Activated CD4-positive, alpha-beta T cell treated with anti-CD3 and anti-CD28 coated beads for 36 hours (primary cell): ENCODE measurements at regions not wholly inside any gene's neighbourhood (a gene's known extent, or its start where the extent isn't known, plus 50 kb on each side); places are given as distances from the start of the nearest gene placed in this dataset.

Source experiments
- ATAC-seq: fragments of 200-7000 bp; cut with Tn5 transposase; one replicate; pipeline ENCODE4 v1.10.0; 2021; ENCODE audit warnings: mild to moderate bottlenecking, moderate library complexity
- CTCF ChIA-PET: fragments of 350-600 bp; sonication (Branson Sonifier 250); formaldehyde crosslinking; loops from one replicate; lab custom pipeline; 2021; ENCODE audit warnings: antibody characterized with exemption; lab: Charles Lee
- POLR2A ChIA-PET: fragments of 350-600 bp; sonication (Branson Sonifier 250); formaldehyde crosslinking; loops from one replicate; lab custom pipeline; 2021; ENCODE audit warnings: antibody characterized with exemption, inconsistent platforms; lab: Charles Lee
- DNase-seq: peaks from one replicate; pipeline ENCODE4 v3.0.0-alpha.2; 2020
- H3K27ac Mint-ChIP-seq: one replicate; pipeline ENCODE4 v1.8.0; 2021; ENCODE audit warnings: mixed read lengths
- H3K27me3 Mint-ChIP-seq: one replicate; pipeline ENCODE4 v1.8.0; 2021; ENCODE audit warnings: mixed read lengths
- H3K36me3 Mint-ChIP-seq: one replicate; pipeline ENCODE4 v1.8.0; 2021; ENCODE audit warnings: low read depth, mixed read lengths
- H3K4me1 Mint-ChIP-seq: one replicate; pipeline ENCODE4 v1.8.0; 2021; ENCODE audit warnings: mixed read lengths
- H3K4me3 Mint-ChIP-seq: one replicate; pipeline ENCODE4 v1.8.0; 2021; ENCODE audit warnings: mild to moderate bottlenecking, moderate library complexity, mixed read lengths
- H3K9me3 Mint-ChIP-seq: one replicate; pipeline ENCODE4 v1.8.0; 2021; ENCODE audit warnings: low read depth, mixed read lengths
- intact Hi-C, 2 experiments: fragments of 100-400 bp; cut with DNase I in 1 of 2; cut with micrococcal nuclease in 1 of 2; formaldehyde crosslinking; loops; one replicate each; pipeline versions ENCODE4 v1.14.2 to v1.15.1; 2022 to 2024; cut with DNase I, micrococcal nuclease

GRCh38 chr2:121038031-121038430, 247.0 kb downstream of the TFCP2L1 start:
- CTCF ChIA-PET, result interaction anchor here (0.7 kb wide), 1 partner anchor 57 kb away, joined by 5 read pairs; no protein-coding TSS in a partner anchor
- POLR2A ChIA-PET, result no interaction called here
- no peaks in the 10 kb centered on the region for H3K9me3 Mint-ChIP-seq

DNA sequence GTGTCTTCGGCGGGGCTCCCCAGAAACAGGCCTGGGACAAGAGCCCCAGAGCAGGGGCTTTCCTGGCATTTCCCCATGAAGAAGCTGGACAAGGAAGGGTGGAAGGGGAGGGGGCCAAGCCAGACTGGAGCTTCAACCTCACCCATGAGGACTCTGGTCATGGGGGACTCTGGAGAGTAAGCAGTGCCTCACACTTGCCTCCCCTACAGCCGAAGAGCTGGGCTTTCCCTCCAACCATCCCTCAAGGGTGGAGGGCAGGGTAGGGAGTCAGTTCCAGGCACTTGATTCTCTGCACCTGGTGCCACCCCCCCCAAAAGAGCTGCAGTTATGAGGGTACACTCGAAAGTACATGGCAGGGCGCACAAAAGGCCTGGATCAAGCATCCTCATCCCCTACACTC, 246.6 kb downstream of the TFCP2L1 start:
- CTCF ChIA-PET, result interaction anchor here (0.7 kb wide), 1 partner anchor 58 kb away, joined by 5 read pairs; no protein-coding TSS in a partner anchor
- H3K9me3 Mint-ChIP-seq, result no peaks in the 10 kb centered on the region
- no peak overlapping the region for H3K27ac Mint-ChIP-seq
- intact Hi-C loops, result no loop called here
- no peak overlapping the region for H3K4me3 Mint-ChIP-seq
- H3K36me3 Mint-ChIP-seq, result no peaks in the 10 kb centered on the region
- DNase-seq (no peak), ATAC-seq (no peak)
- H3K4me1 Mint-ChIP-seq, result no peaks in the 10 kb centered on the region
- POLR2A ChIA-PET, result no interaction called here
- H3K27me3 Mint-ChIP-seq, result peaks cover 1% of the 10 kb centered on the region

More at GRCh38 chr2:121038031-121038430, 247.0 kb downstream of the TFCP2L1 start:
- no peak for ATAC-seq
- DNase-seq, result no peak
- no peak overlapping the region for H3K4me3 Mint-ChIP-seq
- H3K4me1 Mint-ChIP-seq, result no peaks in the 10 kb centered on the region
- peaks cover 1% of the 10 kb centered on the region for H3K27me3 Mint-ChIP-seq
- no peaks in the 10 kb centered on the region for H3K36me3 Mint-ChIP-seq
- intact Hi-C loops, result no loop called here
- no peak overlapping the region for H3K27ac Mint-ChIP-seq

DNA sequence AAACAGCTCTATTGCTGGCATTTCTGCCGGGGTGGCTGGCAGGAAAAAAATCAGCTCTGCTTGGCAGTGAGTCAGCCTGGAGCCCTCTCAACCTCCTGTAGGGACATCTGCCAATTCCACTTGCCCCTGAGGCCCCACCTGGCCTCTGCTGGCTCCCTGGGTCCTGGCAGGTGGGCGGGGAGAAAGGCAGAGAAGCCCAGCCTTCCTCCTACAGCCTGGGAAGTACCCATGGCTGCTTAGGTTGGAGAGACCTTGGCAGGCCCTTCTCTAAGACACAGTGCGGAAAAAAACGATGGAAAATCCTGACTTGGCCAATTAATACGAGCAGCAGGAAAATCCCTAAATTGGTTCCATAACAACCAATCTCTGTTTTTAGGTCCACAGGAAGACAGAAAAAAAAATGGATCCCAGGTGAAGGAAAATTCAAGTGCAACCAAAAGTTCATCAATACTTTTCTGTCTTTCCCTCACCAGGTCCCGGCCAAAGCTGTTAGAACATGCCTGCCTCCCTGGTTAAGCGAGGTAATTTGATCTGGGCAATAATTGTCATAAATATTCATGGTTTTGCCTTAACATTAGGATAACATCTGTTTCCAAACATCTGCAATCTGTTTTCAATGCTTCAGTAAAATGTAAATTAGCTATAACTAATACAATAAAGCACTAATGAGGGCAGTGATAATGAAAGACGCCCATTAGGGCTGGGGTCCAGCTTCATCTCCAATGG, 245.9 kb downstream of the TFCP2L1 start:
- POLR2A ChIA-PET, result no interaction called here
- ATAC-seq, result no peak
- no peaks in the 10 kb centered on the region for H3K36me3 Mint-ChIP-seq
- H3K27ac Mint-ChIP-seq, result no peak overlapping the region
- H3K9me3 Mint-ChIP-seq, result no peaks in the 10 kb centered on the region
- no peak for DNase-seq
- CTCF ChIA-PET, result interaction anchor here (0.7 kb wide), 1 partner anchor 58 kb away, joined by 5 read pairs; no protein-coding TSS in a partner anchor
- intact Hi-C loops, result no loop called here
- H3K27me3 Mint-ChIP-seq, result peaks cover 1% of the 10 kb centered on the region
- H3K4me1 Mint-ChIP-seq, result no peaks in the 10 kb centered on the region
- H3K4me3 Mint-ChIP-seq, result no peak overlapping the region

DNA sequence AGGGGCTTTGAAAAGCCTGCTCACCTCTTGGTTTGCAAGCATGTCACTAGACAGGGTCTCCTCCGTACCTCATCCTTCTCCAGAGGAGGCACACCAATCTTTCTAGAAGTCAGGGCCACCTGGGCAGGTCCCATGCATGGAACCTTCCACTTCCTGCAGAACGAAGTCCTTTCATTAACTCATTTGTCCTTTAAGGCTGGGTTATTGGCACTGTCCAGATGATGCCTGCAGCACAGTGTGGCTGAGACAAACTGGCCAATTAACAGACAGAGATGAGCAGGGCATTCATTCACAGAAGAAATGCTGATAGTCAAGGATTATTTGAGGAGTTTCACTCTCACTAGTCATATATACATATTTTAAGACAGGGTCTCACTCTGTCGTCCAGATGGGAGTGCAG, 245.3 kb downstream of the TFCP2L1 start:
- Mint-ChIP-seq H3K27me3 (peaks cover 1% of the 10 kb centered on the region), H3K4me3 (no peak overlapping the region), H3K36me3 (no peaks in the 10 kb centered on the region), H3K4me1 (no peaks in the 10 kb centered on the region), H3K27ac (no peak overlapping the region), H3K9me3 (no peaks in the 10 kb centered on the region)
- intact Hi-C loops, result no loop called here
- DNase-seq (no peak), ATAC-seq (no peak)
- CTCF ChIA-PET, result no interaction called here
- POLR2A ChIA-PET, result no interaction called here

- no peak for ATAC-seq
- H3K4me1 Mint-ChIP-seq, result no peaks in the 10 kb centered on the region
- no peaks in the 10 kb centered on the region for H3K27me3 Mint-ChIP-seq
- ChIA-PET POLR2A (no interaction called here), CTCF (no interaction called here)
- no peak for DNase-seq
- H3K27ac Mint-ChIP-seq, result no peak overlapping the region
- no peaks in the 10 kb centered on the region for H3K36me3 Mint-ChIP-seq
- intact Hi-C loops, result no loop called here
- H3K4me3 Mint-ChIP-seq, result no peak overlapping the region
- no peaks in the 10 kb centered on the region for H3K9me3 Mint-ChIP-seq
These were observed 243.5 kb downstream of the TFCP2L1 start for GRCh38 chr2:121041516-121041915.

DNA sequence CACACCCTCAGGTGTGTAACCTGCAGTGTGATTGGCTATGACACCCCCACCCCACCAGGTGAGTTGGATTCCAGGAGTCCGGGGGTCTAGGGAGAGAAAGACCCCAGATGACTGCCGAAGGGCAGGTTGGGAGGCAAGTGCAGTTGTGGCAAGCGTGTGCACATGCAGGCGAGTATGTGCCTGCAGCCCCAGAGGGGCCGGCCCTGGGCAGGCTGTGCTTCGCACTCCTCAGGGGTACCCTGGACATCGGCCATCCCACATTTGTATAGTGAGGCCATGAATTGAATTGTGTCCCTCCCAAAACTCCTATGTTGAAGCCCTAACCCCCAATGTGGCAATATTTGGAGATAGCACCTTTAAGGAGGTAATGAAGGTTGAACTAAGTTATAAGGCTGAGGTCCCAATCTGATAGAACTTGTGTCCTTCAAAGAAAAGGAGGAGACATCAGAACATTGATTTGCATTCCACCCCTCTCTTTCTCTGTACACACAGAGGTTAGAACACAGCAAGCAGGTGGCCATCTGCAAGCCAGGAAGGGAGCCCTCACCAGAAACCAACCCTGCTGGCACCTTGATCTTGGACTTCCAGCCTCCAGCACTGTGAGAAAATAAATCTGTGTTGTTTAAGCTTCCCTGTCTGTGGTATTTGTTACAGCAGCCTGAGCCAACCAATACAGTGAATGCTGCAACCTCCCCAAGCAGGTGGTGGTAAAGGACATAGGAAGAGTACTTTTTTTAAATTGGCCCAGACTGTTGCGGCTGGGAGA, 241.8 kb downstream of the TFCP2L1 start:
- Mint-ChIP-seq H3K9me3 (no peaks in the 10 kb centered on the region), H3K27ac (no peak overlapping the region), H3K4me3 (no peak overlapping the region), H3K27me3 (no peaks in the 10 kb centered on the region), H3K4me1 (no peaks in the 10 kb centered on the region), H3K36me3 (no peaks in the 10 kb centered on the region)
- intact Hi-C loops, result no loop called here
- POLR2A ChIA-PET, result no interaction called here
- DNase-seq (no peak), ATAC-seq (no peak)
- CTCF ChIA-PET, result no interaction called here

- no peaks in the 10 kb centered on the region for H3K4me1 Mint-ChIP-seq
- POLR2A ChIA-PET, result no interaction called here
- ATAC-seq, result no peak
- CTCF ChIA-PET, result no interaction called here
- H3K4me3 Mint-ChIP-seq, result no peak overlapping the region
- no peaks in the 10 kb centered on the region for H3K36me3 Mint-ChIP-seq
- no peaks in the 10 kb centered on the region for H3K9me3 Mint-ChIP-seq
- H3K27me3 Mint-ChIP-seq, result no peaks in the 10 kb centered on the region
- intact Hi-C loops, result no loop called here
- no peak for DNase-seq
- H3K27ac Mint-ChIP-seq, result no peak overlapping the region
These were observed 241.2 kb downstream of the TFCP2L1 start for GRCh38 chr2:121043827-121044222.

- H3K4me1 Mint-ChIP-seq, result no peaks in the 10 kb centered on the region
These were observed 240.6 kb downstream of the TFCP2L1 start for GRCh38 chr2:121044412-121044811.

GRCh38 chr2:121045245-121045644, 239.8 kb downstream of the TFCP2L1 start:
- no peak for DNase-seq
- no peaks in the 10 kb centered on the region for H3K27me3 Mint-ChIP-seq
- ATAC-seq, result no peak
- no peaks in the 10 kb centered on the region for H3K4me1 Mint-ChIP-seq
- ChIA-PET POLR2A (no interaction called here), CTCF (no interaction called here)
- no peak overlapping the region for H3K27ac Mint-ChIP-seq
- H3K36me3 Mint-ChIP-seq, result no peaks in the 10 kb centered on the region
- no peaks in the 10 kb centered on the region for H3K9me3 Mint-ChIP-seq
- intact Hi-C loops, result no loop called here
- no peak overlapping the region for H3K4me3 Mint-ChIP-seq

More at GRCh38 chr2:121044412-121044811, 240.6 kb downstream of the TFCP2L1 start:
- DNase-seq (peak; percentile 14), ATAC-seq (no peak)
- no peaks in the 10 kb centered on the region for H3K27me3 Mint-ChIP-seq
- intact Hi-C loops, result no loop called here
- H3K9me3 Mint-ChIP-seq, result no peaks in the 10 kb centered on the region
- CTCF ChIA-PET, result no interaction called here
- H3K36me3 Mint-ChIP-seq, result no peaks in the 10 kb centered on the region
- H3K4me3 Mint-ChIP-seq, result no peak overlapping the region
- no peak overlapping the region for H3K27ac Mint-ChIP-seq
- POLR2A ChIA-PET, result no interaction called here

DNA sequence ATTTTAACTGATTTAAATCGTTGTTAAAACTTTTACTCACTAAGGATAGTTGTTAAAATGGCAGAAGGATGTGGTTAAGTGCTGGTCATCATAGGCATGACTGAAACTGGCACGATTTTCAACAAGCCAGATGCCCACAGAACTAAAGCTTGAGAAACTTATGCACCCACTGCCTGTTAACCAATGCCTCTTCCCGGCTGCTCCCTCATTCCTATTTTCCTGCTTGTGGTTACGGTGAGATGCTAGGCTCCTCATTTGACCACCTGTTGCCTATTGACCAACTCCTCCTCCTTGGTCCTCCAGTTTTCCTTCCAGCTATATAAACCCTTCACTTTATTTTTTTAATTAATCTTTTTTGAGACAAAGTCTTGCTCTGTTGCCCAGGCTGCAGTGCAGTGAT, 238.7 kb downstream of the TFCP2L1 start:
- H3K4me1 Mint-ChIP-seq, result no peaks in the 10 kb centered on the region
- POLR2A ChIA-PET, result no interaction called here

GRCh38 chr2:121047383-121047782, 237.6 kb downstream of the TFCP2L1 start:
- ATAC-seq, result no peak
- intact Hi-C loops, result no loop called here
- POLR2A ChIA-PET, result no interaction called here
- CTCF ChIA-PET, result interaction anchor here (0.7 kb wide), 1 partner anchor 30 kb away, joined by 3 read pairs; no protein-coding TSS in a partner anchor
- DNase-seq, result no peak
- Mint-ChIP-seq H3K27me3 (no peaks in the 10 kb centered on the region), H3K9me3 (no peaks in the 10 kb centered on the region), H3K27ac (no peak overlapping the region), H3K4me1 (no peaks in the 10 kb centered on the region), H3K4me3 (no peak overlapping the region), H3K36me3 (no peaks in the 10 kb centered on the region)

More for the DNA sequence above, 238.7 kb downstream of the TFCP2L1 start:
- intact Hi-C loops, result no loop called here
- Mint-ChIP-seq H3K27ac (no peak overlapping the region), H3K4me3 (no peak overlapping the region), H3K27me3 (no peaks in the 10 kb centered on the region), H3K9me3 (no peaks in the 10 kb centered on the region), H3K36me3 (no peaks in the 10 kb centered on the region)
- DNase-seq (no peak), ATAC-seq (no peak)
- CTCF ChIA-PET, result no interaction called here

DNA sequence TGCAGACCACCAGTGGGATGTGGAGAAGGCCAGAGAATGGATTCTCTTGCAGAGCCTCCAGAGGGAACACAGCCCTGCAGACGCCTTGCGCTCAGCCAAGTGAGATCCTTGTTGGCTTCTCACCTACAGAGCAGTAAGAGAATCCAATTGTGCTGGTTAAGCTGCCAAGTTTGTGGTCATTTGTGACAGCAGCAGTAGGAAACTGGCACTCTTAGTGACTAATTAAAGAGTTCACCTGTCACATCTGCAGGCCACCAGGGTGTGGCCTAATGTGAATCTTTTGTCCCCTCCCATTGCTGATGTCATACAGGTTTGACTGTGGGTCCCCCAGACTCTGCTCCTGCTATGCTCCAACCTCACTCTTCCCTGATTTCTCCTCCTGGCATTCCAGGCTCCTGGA, 235.9 kb downstream of the TFCP2L1 start:
- intact Hi-C loops, result no loop called here
- ChIA-PET POLR2A (no interaction called here), CTCF (no interaction called here)
- Mint-ChIP-seq H3K4me3 (no peak overlapping the region), H3K27ac (no peak overlapping the region), H3K4me1 (no peaks in the 10 kb centered on the region), H3K9me3 (no peaks in the 10 kb centered on the region), H3K36me3 (no peaks in the 10 kb centered on the region), H3K27me3 (no peaks in the 10 kb centered on the region)
- DNase-seq (no peak), ATAC-seq (no peak)
